Keratinocyte (primary cell): ENCODE measurements at regions not wholly inside any gene's neighbourhood (a gene's known extent, or its start where the extent isn't known, plus 50 kb on each side); places are given as distances from the start of the nearest gene placed in this dataset.

Experiments
- DNase-seq: peaks from one replicate; pipeline ENCODE4 v3.0.0-alpha.2; 2011; ENCODE audit warnings: low read depth, missing footprints, low spot score
- FAIRE-seq: peaks from 2 replicates; lab custom pipeline; 2011; peaks lifted over from hg19 to GRCh38; lab: Jason Lieb, UNC
- H2AFZ ChIP-seq: 2 replicates; pipeline ENCODE4 v1.6.0; 2012; ENCODE audit warnings: low read length, control low read depth, inconsistent platforms; ENCODE audit not compliant: control insufficient read depth
- H3K27ac ChIP-seq: 2 replicates; pipeline ENCODE4 v1.5.1; 2011; ENCODE audit warnings: low read length; ENCODE audit not compliant: control insufficient read depth, insufficient read depth
- H3K27me3 ChIP-seq: 3 replicates; pipeline ENCODE4 v1.6.0; 2011; ENCODE audit warnings: low read length; ENCODE audit not compliant: control insufficient read depth, insufficient read depth; ENCODE audit errors: extremely low read depth
- H3K36me3 ChIP-seq, 2 experiments: 2 replicates in 1 of 2; 3 replicates in 1 of 2; pipeline ENCODE4 v1.5.1; 2011; ENCODE audit warnings: low read length in 2 of 2, mild to moderate bottlenecking in 1 of 2; ENCODE audit not compliant: control insufficient read depth in 2 of 2, insufficient read depth in 2 of 2; ENCODE audit errors: extremely low read depth in 1 of 2
- H3K4me1 ChIP-seq: 3 replicates; pipeline ENCODE4 v1.5.1; 2011; ENCODE audit warnings: low read length; ENCODE audit not compliant: control insufficient read depth, insufficient read depth; ENCODE audit errors: extremely low read depth
- H3K4me2 ChIP-seq: 3 replicates; pipeline ENCODE4 v1.6.0; 2011; ENCODE audit warnings: low read depth, low read length; ENCODE audit not compliant: control insufficient read depth, insufficient read depth; ENCODE audit errors: extremely low read depth
- H3K4me3 ChIP-seq, 3 experiments: fragments of 200-600 bp in 1 of 3; sonication (generic) in 1 of 3; 2 replicates in 2 of 3; 3 replicates in 1 of 3; pipeline ENCODE4 v1.5.1; 2011 to 2016; ENCODE audit warnings: low read length in 3 of 3, mild to moderate bottlenecking in 3 of 3, control low read depth in 2 of 3, inconsistent platforms in 1 of 3, low read depth in 1 of 3, mixed read lengths in 1 of 3, mixed run types in 1 of 3, moderate library complexity in 1 of 3; ENCODE audit not compliant: control insufficient read depth in 2 of 3, insufficient read depth in 2 of 3; ENCODE audit errors: extremely low read depth in 1 of 3
- H3K79me2 ChIP-seq: 2 replicates; pipeline ENCODE4 v1.6.0; 2012; ENCODE audit warnings: low read length; ENCODE audit not compliant: control insufficient read depth, insufficient read depth
- H3K9ac ChIP-seq: 3 replicates; pipeline ENCODE4 v1.6.0; 2011; ENCODE audit warnings: low read length; ENCODE audit not compliant: control insufficient read depth, insufficient read depth; ENCODE audit errors: extremely low read depth
- H3K9me1 ChIP-seq: 3 replicates; pipeline ENCODE4 v1.6.0; 2011; ENCODE audit warnings: low read length; ENCODE audit not compliant: control insufficient read depth, insufficient read depth; ENCODE audit errors: extremely low read depth
- H3K9me3 ChIP-seq: 2 replicates; pipeline ENCODE4 v1.5.1; 2012; ENCODE audit warnings: low read depth, low read length; ENCODE audit not compliant: control insufficient read depth
- H4K20me1 ChIP-seq: 3 replicates; pipeline ENCODE4 v1.6.0; 2011; ENCODE audit warnings: low read length; ENCODE audit not compliant: control insufficient read depth, insufficient read depth; ENCODE audit errors: extremely low read depth
- EZH2 ChIP-seq: IDR thresholded peaks from one replicate; pipeline ENCODE4 v1.6.1; 2012; ENCODE audit warnings: inconsistent platforms, mild to moderate bottlenecking, low read length, moderate library complexity
- dilution Hi-C: fragments of 300-500 bp; cut with MboI; formaldehyde crosslinking; loops from one replicate; pipeline ENCODE4 v1.7.0; 2020; ENCODE audit warnings: low sequenced_read_pairs; ENCODE audit not compliant: extremely low pct_ligation_motif_present
- TF ChIP-seq, protein P1 (sequence below), 3 experiments: IDR thresholded peaks in 1 of 3; conservative IDR thresholded peaks in 1 of 3; optimal IDR thresholded peaks in 1 of 3; 2 replicates in 2 of 3; 3 replicates in 1 of 3; pipeline versions ENCODE3 to v1.5.1; 2011; ENCODE audit warnings: low read length in 3 of 3, mild to moderate bottlenecking in 3 of 3, moderate library complexity in 2 of 3, control low read depth in 1 of 3, inconsistent platforms in 1 of 3; ENCODE audit not compliant: insufficient read depth in 2 of 3; ENCODE audit errors: extremely low read depth in 1 of 3

DNA sequence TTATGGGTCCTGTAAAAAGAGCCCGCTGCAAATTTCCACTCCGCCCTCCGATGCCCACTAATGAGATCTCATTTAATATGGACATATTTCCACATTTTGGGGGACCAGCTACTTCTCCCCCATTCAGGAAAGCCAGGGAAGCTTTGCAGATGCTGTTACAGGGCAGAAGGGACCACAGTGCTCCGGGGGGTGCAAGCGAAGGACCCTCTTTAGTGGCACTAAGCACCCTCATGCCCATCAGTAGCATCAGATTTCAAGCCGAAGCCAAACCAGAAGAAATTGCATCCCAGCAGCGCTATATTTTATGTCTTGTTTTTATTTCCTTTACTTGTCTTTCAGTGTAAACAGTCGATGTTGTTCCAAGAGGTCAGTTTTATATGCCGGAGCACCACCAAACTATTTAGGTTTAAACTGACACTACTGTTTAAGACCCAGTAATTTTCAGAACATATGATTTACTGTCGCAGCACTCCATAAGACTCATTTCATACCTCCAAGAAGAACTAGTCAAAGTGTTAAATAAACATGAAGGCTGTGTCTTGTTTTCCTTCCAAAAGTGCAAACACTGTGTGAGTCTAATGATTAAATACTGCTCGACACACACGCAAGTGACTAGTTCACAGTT, 122.2 kb upstream of the MGMT start:
- Histone ChIP-seq H3K27ac (no peak overlapping the region), H3K4me2 (no peak overlapping the region), H3K36me3 (no peaks in the 10 kb centered on the region), H3K27me3 (no peaks in the 10 kb centered on the region), H3K9me3 (no peaks in the 10 kb centered on the region), H3K79me2 (no peaks in the 10 kb centered on the region), H3K4me3 (no peak overlapping the region), H3K9me1 (no peaks in the 10 kb centered on the region), H4K20me1 (no peaks in the 10 kb centered on the region), H3K9ac (no peak overlapping the region), H3K4me1 (no peaks in the 10 kb centered on the region), H2AFZ (no peak overlapping the region)
- FAIRE-seq (no peak), DNase-seq (no peak)
- dilution Hi-C loops, result no loop called here
- TF ChIP-seq, protein P1, sequence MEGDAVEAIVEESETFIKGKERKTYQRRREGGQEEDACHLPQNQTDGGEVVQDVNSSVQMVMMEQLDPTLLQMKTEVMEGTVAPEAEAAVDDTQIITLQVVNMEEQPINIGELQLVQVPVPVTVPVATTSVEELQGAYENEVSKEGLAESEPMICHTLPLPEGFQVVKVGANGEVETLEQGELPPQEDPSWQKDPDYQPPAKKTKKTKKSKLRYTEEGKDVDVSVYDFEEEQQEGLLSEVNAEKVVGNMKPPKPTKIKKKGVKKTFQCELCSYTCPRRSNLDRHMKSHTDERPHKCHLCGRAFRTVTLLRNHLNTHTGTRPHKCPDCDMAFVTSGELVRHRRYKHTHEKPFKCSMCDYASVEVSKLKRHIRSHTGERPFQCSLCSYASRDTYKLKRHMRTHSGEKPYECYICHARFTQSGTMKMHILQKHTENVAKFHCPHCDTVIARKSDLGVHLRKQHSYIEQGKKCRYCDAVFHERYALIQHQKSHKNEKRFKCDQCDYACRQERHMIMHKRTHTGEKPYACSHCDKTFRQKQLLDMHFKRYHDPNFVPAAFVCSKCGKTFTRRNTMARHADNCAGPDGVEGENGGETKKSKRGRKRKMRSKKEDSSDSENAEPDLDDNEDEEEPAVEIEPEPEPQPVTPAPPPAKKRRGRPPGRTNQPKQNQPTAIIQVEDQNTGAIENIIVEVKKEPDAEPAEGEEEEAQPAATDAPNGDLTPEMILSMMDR (optimal IDR thresholded peaks at IDR 0.05 in 1 of 3, IDR thresholded peaks at IDR 0.05 in 1 of 3, conservative IDR thresholded peaks at IDR 0.05 in 1 of 3; ENCODE audit: extremely low read depth in 1 of 3, insufficient read depth in 2 of 3, low read length in 3 of 3), result no peak
- no peak for TF ChIP-seq EZH2

DNA sequence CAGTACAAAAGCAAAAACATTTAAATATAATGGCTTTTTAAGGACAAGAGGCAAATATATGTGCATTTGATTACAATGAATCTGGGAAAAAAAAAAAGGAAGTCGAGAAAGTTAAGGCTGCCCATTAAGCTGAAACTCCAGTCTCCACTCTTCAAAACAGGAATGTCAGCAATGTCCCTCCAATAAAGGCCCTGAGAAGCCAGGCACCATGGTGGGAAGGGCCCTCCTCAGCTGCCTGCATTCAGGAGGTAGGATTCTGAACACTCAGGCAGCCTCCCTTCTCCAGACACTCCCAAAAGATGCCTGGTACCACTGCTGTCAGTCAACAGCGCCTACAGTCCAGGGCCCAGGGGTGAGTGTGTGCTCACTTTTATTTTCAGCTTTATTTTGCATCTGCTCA, 121.3 kb upstream of the MGMT start:
- H3K4me1 ChIP-seq, result no peaks in the 10 kb centered on the region
- no peak overlapping the region for H3K4me3 ChIP-seq
- H2AFZ ChIP-seq, result no peak overlapping the region
- H3K9me1 ChIP-seq, result no peaks in the 10 kb centered on the region
- DNase-seq, result no peak
- no peaks in the 10 kb centered on the region for H4K20me1 ChIP-seq
- H3K36me3 ChIP-seq, result no peaks in the 10 kb centered on the region
- H3K4me2 ChIP-seq, result no peak overlapping the region
- FAIRE-seq, result no peak
- dilution Hi-C loops, result no loop called here
- no peak overlapping the region for H3K9ac ChIP-seq
- no peak for TF ChIP-seq EZH2
- H3K27ac ChIP-seq, result no peak overlapping the region
- H3K79me2 ChIP-seq, result no peaks in the 10 kb centered on the region
- no peaks in the 10 kb centered on the region for H3K27me3 ChIP-seq
- H3K9me3 ChIP-seq, result no peaks in the 10 kb centered on the region

DNA sequence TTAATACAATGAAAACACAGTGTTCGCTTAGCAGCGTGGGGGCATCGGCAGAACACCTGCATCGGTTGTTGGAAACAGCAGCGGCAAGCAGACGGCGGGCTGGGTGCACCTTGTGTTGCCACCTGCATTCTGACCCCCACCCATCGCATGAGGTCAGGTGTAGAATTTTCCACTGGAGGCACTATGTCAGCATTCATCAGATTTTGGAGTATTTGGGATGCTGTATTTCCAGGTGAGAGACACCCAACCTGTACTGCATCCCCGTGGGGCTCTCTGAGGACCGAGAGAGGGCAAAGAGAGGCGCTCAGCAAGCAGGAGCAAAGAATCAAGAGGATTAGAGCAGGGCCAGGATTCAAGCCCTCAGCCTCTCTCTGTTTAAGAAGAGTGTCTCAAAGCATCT, 116.4 kb upstream of the MGMT start:
- H3K4me2 ChIP-seq, result no peak overlapping the region
- H3K4me1 ChIP-seq, result no peaks in the 10 kb centered on the region
- no peak for TF ChIP-seq EZH2
- TF ChIP-seq, protein P1 (optimal IDR thresholded peaks at IDR 0.05 in 1 of 3, IDR thresholded peaks at IDR 0.05 in 1 of 3, conservative IDR thresholded peaks at IDR 0.05 in 1 of 3; ENCODE audit: extremely low read depth in 1 of 3, insufficient read depth in 2 of 3, low read length in 3 of 3), result no peak
- H3K36me3 ChIP-seq, result no peaks in the 10 kb centered on the region
- no peaks in the 10 kb centered on the region for H4K20me1 ChIP-seq
- no peaks in the 10 kb centered on the region for H3K79me2 ChIP-seq
- DNase-seq, result no peak
- H2AFZ ChIP-seq, result no peak overlapping the region
- H3K27me3 ChIP-seq, result no peaks in the 10 kb centered on the region
- no peak overlapping the region for H3K9ac ChIP-seq
- H3K9me1 ChIP-seq, result no peaks in the 10 kb centered on the region
- H3K4me3 ChIP-seq, result no peak overlapping the region
- dilution Hi-C loops, result no loop called here
- H3K9me3 ChIP-seq, result peaks cover 4% of the 10 kb centered on the region
- FAIRE-seq, result no peak
- no peak overlapping the region for H3K27ac ChIP-seq
